Astrocyte of the spinal cord (primary cell): ENCODE measurements at regions not wholly inside any gene's neighbourhood (a gene's known extent, or its start where the extent isn't known, plus 50 kb on each side); places are given as distances from the start of the nearest gene placed in this dataset.
"Not testable (repeated sequence)": the region's sequence is repeated elsewhere in the genome, so short reads cannot be mapped to it uniquely, and the experiment has no call there.

Source experiments
- DNase-seq: peaks from one replicate; pipeline ENCODE4 v3.0.0; 2011; ENCODE audit warnings: low read depth, low spot score
- H3K4me3 ChIP-seq: 2 replicates; pipeline ENCODE4 v1.5.1; 2011; ENCODE audit warnings: low read depth, mild to moderate bottlenecking, low read length, moderate library complexity
- CTCF ChIP-seq: IDR thresholded peaks from 2 replicates; pipeline ENCODE4 v1.5.1; 2012; ENCODE audit warnings: low read depth, mild to moderate bottlenecking, low read length, inconsistent platforms
- in situ Hi-C: cut with HindIII; loops from 2 replicates; pipeline ENCODE4 v1.10.0; 2017; ENCODE audit warnings: low sequenced_read_pairs

- in situ Hi-C loops, result no loop called here
- H3K4me3 ChIP-seq, result no peak overlapping the region
- no peak for DNase-seq
These were observed 114.6 kb upstream of the KCTD7 start for GRCh38 chr7:66514050-66514449.

GRCh38 chr7:66517212-66517909 is 111.3 kb upstream of the KCTD7 start:
- TF ChIP-seq CTCF, result no peak
- H3K4me3 ChIP-seq, result no peak overlapping the region
- DNase-seq, result no peak
- in situ Hi-C loops, result no loop called here

More at GRCh38 chr7:66514050-66514449, 114.6 kb upstream of the KCTD7 start:
- TF ChIP-seq CTCF, result no peak

GRCh38 chr7:66518151-66518691 is 110.5 kb upstream of the KCTD7 start:
- TF ChIP-seq CTCF, result no peak
- H3K4me3 ChIP-seq, result no peak overlapping the region
- in situ Hi-C loops, result no loop called here
- DNase-seq, result no peak

- in situ Hi-C loops, result no loop called here
- TF ChIP-seq CTCF, result no peak
- DNase-seq, result no peak
- H3K4me3 ChIP-seq, result no peak overlapping the region
These were observed 107.0 kb upstream of the KCTD7 start for GRCh38 chr7:66521675-66522074.

GRCh38 chr7:66522518-66522917 is 106.2 kb upstream of the KCTD7 start:
- H3K4me3 ChIP-seq, result no peak overlapping the region
- in situ Hi-C loops, result no loop called here
- no peak for DNase-seq
- TF ChIP-seq CTCF, result peak; percentile 26

GRCh38 chr7:66523409-66523808 is 105.3 kb upstream of the KCTD7 start:
- no peak overlapping the region for H3K4me3 ChIP-seq
- in situ Hi-C loops, result no loop called here
- no peak for TF ChIP-seq CTCF
- DNase-seq, result no peak

GRCh38 chr7:66524738-66525137 is 103.9 kb upstream of the KCTD7 start:
- no peak for DNase-seq
- H3K4me3 ChIP-seq, result no peak overlapping the region
- no peak for TF ChIP-seq CTCF
- in situ Hi-C loops, result no loop called here

- H3K4me3 ChIP-seq, in situ Hi-C loops, DNase-seq: not testable (repeated sequence)
These were observed 101.9 kb upstream of the KCTD7 start for GRCh38 chr7:66526782-66527181.
